ENCODE measurements at regions not wholly inside any gene's neighbourhood (a gene's known extent, or its start where the extent isn't known, plus 50 kb on each side); places are given as distances from the start of the nearest gene placed in this dataset.
A peak's percentile ranks its signal among the peaks of the same experiment; 100 is the strongest.

DNA sequence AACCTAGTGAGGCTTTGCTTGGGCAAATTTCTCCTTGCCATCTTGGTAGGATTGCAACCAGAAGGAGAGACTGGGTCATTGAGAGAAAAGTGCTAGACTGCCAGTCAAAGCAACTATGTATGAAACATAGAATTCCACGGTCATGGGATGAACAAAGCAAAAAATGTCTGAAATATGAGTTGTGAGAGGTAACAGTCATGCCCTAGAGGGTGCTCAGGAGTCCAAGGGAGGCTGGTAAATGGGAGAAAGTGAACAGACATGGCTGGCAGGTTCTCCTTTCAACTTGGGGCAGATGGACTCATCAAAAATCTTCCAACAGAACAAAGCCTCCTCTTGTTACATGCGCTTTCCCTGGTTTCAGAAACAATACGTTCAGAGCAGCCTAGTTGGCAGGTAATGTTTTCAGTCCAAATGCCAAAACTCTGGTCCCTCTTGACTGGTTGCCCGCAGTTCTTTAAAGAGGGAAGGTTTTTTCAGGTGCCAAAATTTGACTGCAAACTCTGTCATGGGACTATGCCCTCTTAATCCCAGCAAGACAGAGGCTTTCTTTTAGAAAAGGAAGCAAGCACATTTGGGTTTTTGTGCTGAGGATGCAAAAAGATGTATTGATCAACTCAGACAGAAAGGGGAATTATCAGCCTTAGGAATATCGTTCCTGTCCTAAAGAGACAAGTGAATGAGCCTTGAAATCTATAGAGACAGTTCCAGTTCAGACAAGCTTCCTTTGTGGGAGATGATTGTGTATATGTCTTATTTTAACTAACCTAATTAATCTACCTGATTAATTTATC, 68.5 kb upstream of the SASH1 start:
- H3K4me2 ChIP-seq (ENCODE audit: low read length), result peak overlapping the region; percentile 49
- TF ChIP-seq EZH2 (IDR thresholded peaks at IDR 0.05; ENCODE audit: insufficient read depth, low read length), result no peak
- TF ChIP-seq, protein P1, sequence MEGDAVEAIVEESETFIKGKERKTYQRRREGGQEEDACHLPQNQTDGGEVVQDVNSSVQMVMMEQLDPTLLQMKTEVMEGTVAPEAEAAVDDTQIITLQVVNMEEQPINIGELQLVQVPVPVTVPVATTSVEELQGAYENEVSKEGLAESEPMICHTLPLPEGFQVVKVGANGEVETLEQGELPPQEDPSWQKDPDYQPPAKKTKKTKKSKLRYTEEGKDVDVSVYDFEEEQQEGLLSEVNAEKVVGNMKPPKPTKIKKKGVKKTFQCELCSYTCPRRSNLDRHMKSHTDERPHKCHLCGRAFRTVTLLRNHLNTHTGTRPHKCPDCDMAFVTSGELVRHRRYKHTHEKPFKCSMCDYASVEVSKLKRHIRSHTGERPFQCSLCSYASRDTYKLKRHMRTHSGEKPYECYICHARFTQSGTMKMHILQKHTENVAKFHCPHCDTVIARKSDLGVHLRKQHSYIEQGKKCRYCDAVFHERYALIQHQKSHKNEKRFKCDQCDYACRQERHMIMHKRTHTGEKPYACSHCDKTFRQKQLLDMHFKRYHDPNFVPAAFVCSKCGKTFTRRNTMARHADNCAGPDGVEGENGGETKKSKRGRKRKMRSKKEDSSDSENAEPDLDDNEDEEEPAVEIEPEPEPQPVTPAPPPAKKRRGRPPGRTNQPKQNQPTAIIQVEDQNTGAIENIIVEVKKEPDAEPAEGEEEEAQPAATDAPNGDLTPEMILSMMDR (IDR thresholded peaks at IDR 0.05; ENCODE audit: insufficient read depth, low read depth, low read length), result peak; percentile 8
- no peak for FAIRE-seq
- peaks cover 11% of the 10 kb centered on the region for H3K79me2 ChIP-seq (ENCODE audit: insufficient read depth, low read length)
- peaks cover 10% of the 10 kb centered on the region for H3K4me1 ChIP-seq (ENCODE audit: insufficient read depth, low read length)
- no peaks in the 10 kb centered on the region for H3K9me3 ChIP-seq (ENCODE audit: insufficient read depth, low read depth, low read length)
- no peak overlapping the region for H2AFZ ChIP-seq (ENCODE audit: low read depth, low read length)
- no peak overlapping the region for H3K27ac Mint-ChIP-seq (ENCODE audit: unreplicated experiment)
- no peaks in the 10 kb centered on the region for H4K20me1 ChIP-seq (ENCODE audit: insufficient read depth, low read length)
- H3K27ac ChIP-seq (ENCODE audit: low read depth, low read length), result no peak overlapping the region
- no peak overlapping the region for H3K4me3 Mint-ChIP-seq (ENCODE audit: unreplicated experiment)
- no peak for DNase-seq (ENCODE audit: low read depth)
- H3K36me3 ChIP-seq (ENCODE audit: insufficient read depth, low read length), result no peaks in the 10 kb centered on the region
- H3K9me3 Mint-ChIP-seq (ENCODE audit: unreplicated experiment), result no peaks in the 10 kb centered on the region
- H3K9ac ChIP-seq (ENCODE audit: low read length), result peak overlapping the region; percentile 28
- no peaks in the 10 kb centered on the region for H3K36me3 Mint-ChIP-seq (ENCODE audit: low read depth, unreplicated experiment)
- H3K4me1 Mint-ChIP-seq (ENCODE audit: low read depth, unreplicated experiment), result peaks cover 13% of the 10 kb centered on the region
- H3K4me3 ChIP-seq (ENCODE audit: insufficient read depth, low read depth, low read length), result peak overlapping the region; percentile 14
- H3K27me3 ChIP-seq (ENCODE audit: insufficient read depth, low read length), result no peaks in the 10 kb centered on the region
- H3K27me3 Mint-ChIP-seq (ENCODE audit: low read depth, unreplicated experiment), result no peaks in the 10 kb centered on the region

DNA sequence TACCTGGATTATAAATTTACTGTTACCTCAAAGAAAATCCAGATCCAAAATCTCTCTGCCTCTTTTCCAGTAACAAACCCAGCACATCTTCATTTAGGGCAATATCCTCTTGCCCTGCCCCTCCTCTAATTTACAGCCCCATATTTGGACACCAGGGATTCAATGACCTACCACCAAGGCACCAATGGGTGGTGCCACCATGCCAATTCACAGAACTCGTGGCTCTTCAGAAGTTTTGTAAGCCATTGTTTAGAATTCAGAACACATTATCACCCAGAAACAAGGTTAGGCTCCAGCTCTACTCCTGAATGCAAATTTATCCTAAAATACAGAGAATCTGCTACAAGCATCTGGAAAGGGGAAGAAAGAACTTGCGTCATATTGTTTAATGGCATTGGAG, 67.8 kb upstream of the SASH1 start:
- Histone ChIP-seq H3K9ac (ENCODE audit: low read length) (no peak overlapping the region), H3K4me3 (ENCODE audit: insufficient read depth, low read depth, low read length) (no peak overlapping the region), H3K27me3 (ENCODE audit: insufficient read depth, low read length) (no peaks in the 10 kb centered on the region), H4K20me1 (ENCODE audit: insufficient read depth, low read length) (no peaks in the 10 kb centered on the region), H3K27ac (ENCODE audit: low read depth, low read length) (no peak overlapping the region), H3K9me3 (ENCODE audit: insufficient read depth, low read depth, low read length) (no peaks in the 10 kb centered on the region), H2AFZ (ENCODE audit: low read depth, low read length) (no peak overlapping the region), H3K4me1 (ENCODE audit: insufficient read depth, low read length) (peaks cover 10% of the 10 kb centered on the region), H3K79me2 (ENCODE audit: insufficient read depth, low read length) (peaks cover 11% of the 10 kb centered on the region), H3K4me2 (ENCODE audit: low read length) (no peak overlapping the region), H3K36me3 (ENCODE audit: insufficient read depth, low read length) (no peaks in the 10 kb centered on the region)
- FAIRE-seq, result no peak
- Mint-ChIP-seq H3K4me1 (ENCODE audit: low read depth, unreplicated experiment) (peaks cover 13% of the 10 kb centered on the region), H3K9me3 (ENCODE audit: unreplicated experiment) (no peaks in the 10 kb centered on the region), H3K4me3 (ENCODE audit: unreplicated experiment) (no peak overlapping the region), H3K36me3 (ENCODE audit: low read depth, unreplicated experiment) (no peaks in the 10 kb centered on the region), H3K27me3 (ENCODE audit: low read depth, unreplicated experiment) (no peaks in the 10 kb centered on the region), H3K27ac (ENCODE audit: unreplicated experiment) (no peak overlapping the region)
- TF ChIP-seq EZH2 (IDR thresholded peaks at IDR 0.05; ENCODE audit: insufficient read depth, low read length), result no peak
- TF ChIP-seq, protein P1 (IDR thresholded peaks at IDR 0.05; ENCODE audit: insufficient read depth, low read depth, low read length), result no peak
- DNase-seq (ENCODE audit: low read depth), result no peak

DNA sequence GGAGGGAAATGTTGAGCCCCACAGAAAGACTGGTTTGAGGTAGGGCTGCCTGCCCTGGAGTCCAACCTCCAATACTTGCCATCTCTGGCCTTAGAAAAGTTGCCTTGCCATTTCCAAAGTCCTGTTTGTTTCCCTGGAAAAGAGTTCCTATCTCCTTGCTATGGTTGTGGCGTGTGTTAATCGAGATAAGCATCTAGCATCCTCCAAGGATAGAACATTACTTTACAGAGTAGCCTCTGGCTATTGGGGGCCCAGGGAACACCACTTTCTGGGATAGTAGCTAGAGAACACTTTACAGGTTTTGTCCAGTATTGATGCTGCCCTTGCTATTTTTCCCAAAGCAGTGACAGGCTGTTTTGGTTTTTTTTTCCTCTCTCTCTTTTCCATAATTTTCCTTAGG, 57.4 kb upstream of the SASH1 start:
- Histone ChIP-seq H2AFZ (ENCODE audit: low read depth, low read length) (no peak overlapping the region), H4K20me1 (ENCODE audit: insufficient read depth, low read length) (no peaks in the 10 kb centered on the region), H3K36me3 (ENCODE audit: insufficient read depth, low read length) (no peaks in the 10 kb centered on the region), H3K27ac (ENCODE audit: low read depth, low read length) (no peak overlapping the region), H3K4me2 (ENCODE audit: low read length) (no peak overlapping the region), H3K4me1 (ENCODE audit: insufficient read depth, low read length) (no peaks in the 10 kb centered on the region), H3K4me3 (ENCODE audit: insufficient read depth, low read depth, low read length) (no peak overlapping the region), H3K9ac (ENCODE audit: low read length) (no peak overlapping the region), H3K79me2 (ENCODE audit: insufficient read depth, low read length) (peaks cover 2% of the 10 kb centered on the region), H3K27me3 (ENCODE audit: insufficient read depth, low read length) (no peaks in the 10 kb centered on the region), H3K9me3 (ENCODE audit: insufficient read depth, low read depth, low read length) (no peaks in the 10 kb centered on the region)
- Mint-ChIP-seq H3K4me3 (ENCODE audit: unreplicated experiment) (no peak overlapping the region), H3K36me3 (ENCODE audit: low read depth, unreplicated experiment) (no peaks in the 10 kb centered on the region), H3K4me1 (ENCODE audit: low read depth, unreplicated experiment) (no peaks in the 10 kb centered on the region), H3K27me3 (ENCODE audit: low read depth, unreplicated experiment) (peaks cover 2% of the 10 kb centered on the region), H3K27ac (ENCODE audit: unreplicated experiment) (no peak overlapping the region), H3K9me3 (ENCODE audit: unreplicated experiment) (no peaks in the 10 kb centered on the region)
- DNase-seq (ENCODE audit: low read depth) (no peak), FAIRE-seq (no peak)
- TF ChIP-seq, protein P1 (IDR thresholded peaks at IDR 0.05; ENCODE audit: insufficient read depth, low read depth, low read length), result no peak
- TF ChIP-seq EZH2 (IDR thresholded peaks at IDR 0.05; ENCODE audit: insufficient read depth, low read length), result no peak

Data from astrocyte (in vitro differentiated cells and primary cell).